Activated CD4-positive, alpha-beta memory T cell treated with anti-CD3 and anti-CD28 coated beads, Interleukin-2, amount 10 ng/mL, durations not matched to agents 7 days and 5 days (primary cell): ENCODE measurements at regions not wholly inside any gene's neighbourhood (a gene's known extent, or its start where the extent isn't known, plus 50 kb on each side); places are given as distances from the start of the nearest gene placed in this dataset.
"Not testable (repeated sequence)": the region's sequence is repeated elsewhere in the genome, so short reads cannot be mapped to it uniquely, and the experiment has no call there.

ENCODE experiments used
- CTCF ChIA-PET: fragments of 350-600 bp; sonication (Branson Sonifier 250); formaldehyde crosslinking; loops from one replicate; lab custom pipeline; 2021; ENCODE audit warnings: antibody characterized with exemption, inconsistent platforms; lab: Charles Lee
- POLR2A ChIA-PET: fragments of 350-600 bp; sonication (Branson Sonifier 250); formaldehyde crosslinking; loops from one replicate; lab custom pipeline; 2021; ENCODE audit warnings: antibody characterized with exemption; lab: Charles Lee
- DNase-seq: peaks from one replicate; pipeline ENCODE4 v3.0.0-alpha.2; 2020
- H3K27ac Mint-ChIP-seq: one replicate; pipeline ENCODE4 v1.8.0; 2021; ENCODE audit warnings: mild to moderate bottlenecking, mixed read lengths
- H3K27me3 Mint-ChIP-seq: one replicate; pipeline ENCODE4 v1.8.0; 2021; ENCODE audit warnings: mixed read lengths
- H3K36me3 Mint-ChIP-seq: one replicate; pipeline ENCODE4 v1.8.0; 2021; ENCODE audit warnings: low read depth, mixed read lengths
- H3K4me1 Mint-ChIP-seq: one replicate; pipeline ENCODE4 v1.8.0; 2021; ENCODE audit warnings: mixed read lengths
- H3K4me3 Mint-ChIP-seq: one replicate; pipeline ENCODE4 v1.8.0; 2021; ENCODE audit warnings: mild to moderate bottlenecking, mixed read lengths
- H3K9me3 Mint-ChIP-seq: one replicate; pipeline ENCODE4 v1.8.0; 2021; ENCODE audit warnings: mixed read lengths

GRCh38 chr5:28399211-28399610 lies 1360.8 kb upstream of the CDH9 start:
- Mint-ChIP-seq H3K36me3 (no peaks in the 10 kb centered on the region), H3K27me3 (no peaks in the 10 kb centered on the region), H3K4me3 (no peak overlapping the region), H3K4me1 (no peaks in the 10 kb centered on the region), H3K27ac (no peak overlapping the region), H3K9me3 (peaks cover 9% of the 10 kb centered on the region)
- no peak for DNase-seq
- ChIA-PET POLR2A (no interaction called here), CTCF (no interaction called here)

- DNase-seq: no peak
- Mint-ChIP-seq H3K4me1 (no peaks in the 10 kb centered on the region), H3K27ac (no peak overlapping the region), H3K9me3 (peaks cover 9% of the 10 kb centered on the region), H3K27me3 (no peaks in the 10 kb centered on the region), H3K4me3 (no peak overlapping the region), H3K36me3 (no peaks in the 10 kb centered on the region)
- ChIA-PET CTCF (no interaction called here), POLR2A (no interaction called here)
Observed at GRCh38 chr5:28398185-28398584, 1359.8 kb upstream of the CDH9 start.

- H3K4me3 Mint-ChIP-seq: no peak overlapping the region
- POLR2A ChIA-PET: no interaction called here
Observed at GRCh38 chr5:28397502-28397941, 1359.1 kb upstream of the CDH9 start.

GRCh38 chr5:28391277-28391676 lies 1352.9 kb upstream of the CDH9 start:
- H3K4me1 Mint-ChIP-seq: no peaks in the 10 kb centered on the region
- no peak overlapping the region for H3K27ac Mint-ChIP-seq
- no peaks in the 10 kb centered on the region for H3K36me3 Mint-ChIP-seq
- no peaks in the 10 kb centered on the region for H3K9me3 Mint-ChIP-seq
- no peak overlapping the region for H3K4me3 Mint-ChIP-seq
- DNase-seq: no peak
- ChIA-PET POLR2A (no interaction called here), CTCF (no interaction called here)
- no peaks in the 10 kb centered on the region for H3K27me3 Mint-ChIP-seq

More at GRCh38 chr5:28397502-28397941, 1359.1 kb upstream of the CDH9 start:
- no peak for DNase-seq
- CTCF ChIA-PET: no interaction called here
- no peaks in the 10 kb centered on the region for H3K36me3 Mint-ChIP-seq
- H3K9me3 Mint-ChIP-seq: peaks cover 9% of the 10 kb centered on the region
- no peaks in the 10 kb centered on the region for H3K27me3 Mint-ChIP-seq
- H3K4me1 Mint-ChIP-seq: no peaks in the 10 kb centered on the region
- H3K27ac Mint-ChIP-seq: no peak overlapping the region

GRCh38 chr5:28390341-28390740 lies 1352.0 kb upstream of the CDH9 start:
- H3K36me3 Mint-ChIP-seq: no peaks in the 10 kb centered on the region
- H3K4me3 Mint-ChIP-seq: no peak overlapping the region
- ChIA-PET CTCF (no interaction called here), POLR2A (no interaction called here)
- H3K9me3 Mint-ChIP-seq: no peaks in the 10 kb centered on the region
- DNase-seq: no peak
- no peaks in the 10 kb centered on the region for H3K4me1 Mint-ChIP-seq
- H3K27me3 Mint-ChIP-seq: no peaks in the 10 kb centered on the region
- no peak overlapping the region for H3K27ac Mint-ChIP-seq

- H3K36me3 Mint-ChIP-seq, POLR2A ChIA-PET, H3K4me1 Mint-ChIP-seq, H3K9me3 Mint-ChIP-seq, H3K27me3 Mint-ChIP-seq, DNase-seq, H3K4me3 Mint-ChIP-seq, CTCF ChIA-PET, H3K27ac Mint-ChIP-seq: not testable (repeated sequence)
Observed at GRCh38 chr5:28389727-28390126, 1351.3 kb upstream of the CDH9 start.

- no peak overlapping the region for H3K4me3 Mint-ChIP-seq
- H3K27me3 Mint-ChIP-seq: no peaks in the 10 kb centered on the region
- H3K27ac Mint-ChIP-seq: no peak overlapping the region
- POLR2A ChIA-PET: no interaction called here
- peaks cover 3% of the 10 kb centered on the region for H3K9me3 Mint-ChIP-seq
- no peak for DNase-seq
- CTCF ChIA-PET: no interaction called here
- H3K4me1 Mint-ChIP-seq: no peaks in the 10 kb centered on the region
- H3K36me3 Mint-ChIP-seq: no peaks in the 10 kb centered on the region
Observed at GRCh38 chr5:28388428-28388827, 1350.0 kb upstream of the CDH9 start.

GRCh38 chr5:28386712-28387111 lies 1348.3 kb upstream of the CDH9 start:
- Mint-ChIP-seq H3K4me3 (no peak overlapping the region), H3K27ac (no peak overlapping the region), H3K4me1 (no peaks in the 10 kb centered on the region), H3K27me3 (no peaks in the 10 kb centered on the region), H3K36me3 (no peaks in the 10 kb centered on the region), H3K9me3 (peaks cover 3% of the 10 kb centered on the region)
- ChIA-PET POLR2A (no interaction called here), CTCF (no interaction called here)
- DNase-seq: no peak

- H3K36me3 Mint-ChIP-seq: no peaks in the 10 kb centered on the region
- H3K27ac Mint-ChIP-seq: no peak overlapping the region
- no peak for DNase-seq
- ChIA-PET POLR2A (no interaction called here), CTCF (no interaction called here)
- H3K4me3 Mint-ChIP-seq: no peak overlapping the region
- no peaks in the 10 kb centered on the region for H3K4me1 Mint-ChIP-seq
- no peaks in the 10 kb centered on the region for H3K27me3 Mint-ChIP-seq
- H3K9me3 Mint-ChIP-seq: peaks cover 11% of the 10 kb centered on the region
Observed at GRCh38 chr5:28380167-28380566, 1341.8 kb upstream of the CDH9 start.

GRCh38 chr5:28374492-28374967 lies 1336.1 kb upstream of the CDH9 start:
- Mint-ChIP-seq H3K4me1 (no peaks in the 10 kb centered on the region), H3K9me3 (peaks cover 4% of the 10 kb centered on the region)
- CTCF ChIA-PET: no interaction called here

GRCh38 chr5:28370896-28371295 lies 1332.5 kb upstream of the CDH9 start:
- H3K4me1 Mint-ChIP-seq: no peaks in the 10 kb centered on the region
- H3K27ac Mint-ChIP-seq: no peak overlapping the region
- ChIA-PET CTCF (no interaction called here), POLR2A (no interaction called here)
- no peaks in the 10 kb centered on the region for H3K36me3 Mint-ChIP-seq
- H3K27me3 Mint-ChIP-seq: no peaks in the 10 kb centered on the region
- H3K4me3 Mint-ChIP-seq: no peak overlapping the region
- H3K9me3 Mint-ChIP-seq: peaks cover 9% of the 10 kb centered on the region
- DNase-seq: no peak

More at GRCh38 chr5:28374492-28374967, 1336.1 kb upstream of the CDH9 start:
- Mint-ChIP-seq H3K36me3 (no peaks in the 10 kb centered on the region), H3K27me3 (no peaks in the 10 kb centered on the region), H3K4me3 (no peak overlapping the region), H3K27ac (no peak overlapping the region)
- DNase-seq: no peak
- POLR2A ChIA-PET: no interaction called here

GRCh38 chr5:28369418-28369817 lies 1331.0 kb upstream of the CDH9 start:
- no peaks in the 10 kb centered on the region for H3K27me3 Mint-ChIP-seq
- ChIA-PET POLR2A (no interaction called here), CTCF (no interaction called here)
- peaks cover 9% of the 10 kb centered on the region for H3K9me3 Mint-ChIP-seq
- no peaks in the 10 kb centered on the region for H3K36me3 Mint-ChIP-seq
- no peaks in the 10 kb centered on the region for H3K4me1 Mint-ChIP-seq
- no peak for DNase-seq
- H3K4me3 Mint-ChIP-seq: no peak overlapping the region
- no peak overlapping the region for H3K27ac Mint-ChIP-seq

GRCh38 chr5:28355831-28356230 lies 1317.4 kb upstream of the CDH9 start:
- H3K36me3 Mint-ChIP-seq: no peaks in the 10 kb centered on the region
- POLR2A ChIA-PET: no interaction called here
- no peaks in the 10 kb centered on the region for H3K27me3 Mint-ChIP-seq
- CTCF ChIA-PET: no interaction called here
- no peak overlapping the region for H3K27ac Mint-ChIP-seq
- DNase-seq: no peak
- H3K4me1 Mint-ChIP-seq: no peaks in the 10 kb centered on the region
- no peak overlapping the region for H3K4me3 Mint-ChIP-seq
- peaks cover 12% of the 10 kb centered on the region for H3K9me3 Mint-ChIP-seq

GRCh38 chr5:28346696-28347095 lies 1308.3 kb upstream of the CDH9 start:
- Mint-ChIP-seq H3K4me3 (no peak overlapping the region), H3K36me3 (no peaks in the 10 kb centered on the region), H3K9me3 (peaks cover 12% of the 10 kb centered on the region), H3K27me3 (no peaks in the 10 kb centered on the region), H3K4me1 (no peaks in the 10 kb centered on the region), H3K27ac (no peak overlapping the region)
- POLR2A ChIA-PET: no interaction called here
- CTCF ChIA-PET: no interaction called here
- no peak for DNase-seq
